ENCODE measurements at regions not wholly inside any gene's neighbourhood (a gene's known extent, or its start where the extent isn't known, plus 50 kb on each side); places are given as distances from the start of the nearest gene placed in this dataset.

DNA sequence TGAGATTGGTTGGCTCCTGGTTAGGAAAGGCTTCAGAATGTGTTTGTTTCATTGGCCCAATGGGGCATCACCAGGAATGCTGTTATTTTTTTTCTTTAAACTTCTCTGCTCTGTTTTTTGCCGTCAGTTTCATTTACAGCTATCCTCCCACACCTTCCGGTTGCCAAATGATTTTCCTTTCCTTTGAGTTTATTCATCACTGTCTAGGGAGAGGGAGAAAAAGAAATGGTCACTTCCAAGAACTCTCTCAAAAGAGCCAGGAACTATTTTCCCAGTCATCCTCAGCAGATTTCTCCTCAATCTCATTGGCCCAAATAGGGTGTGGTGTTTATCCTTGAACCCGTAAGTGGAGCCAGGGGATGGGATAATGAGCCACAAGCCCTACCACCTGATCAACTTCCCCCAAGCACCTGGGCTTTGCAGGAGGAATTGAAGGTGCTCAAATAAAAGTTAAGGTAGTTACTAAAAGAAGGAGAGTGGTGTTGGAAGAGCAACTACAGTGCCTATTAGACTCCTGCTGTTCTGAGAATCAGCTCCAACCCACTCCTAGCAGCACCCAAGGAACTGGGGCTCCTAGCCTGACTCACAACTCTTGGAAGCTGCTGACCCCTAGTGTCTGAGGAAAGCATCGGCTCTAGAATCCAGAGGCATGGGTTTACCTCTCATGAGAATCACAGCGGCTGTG is 183.8 kb upstream of the IL12A start:
- no peaks in the 10 kb centered on the region for H3F3A ChIP-seq (ENCODE audit: insufficient read depth, low read length)
- H3K4me3 ChIP-seq (ENCODE audit: low read length) = no peak overlapping the region
- H3K79me2 ChIP-seq (ENCODE audit: low read length) = no peaks in the 10 kb centered on the region
- no peak overlapping the region for H3K9ac ChIP-seq (ENCODE audit: low read length)
- no peaks in the 10 kb centered on the region for H3K36me3 ChIP-seq (replicated peaks; ENCODE audit: insufficient read depth, low read length)
- H3K9me2 ChIP-seq (replicated peaks; ENCODE audit: insufficient read depth, low read length) = no peaks in the 10 kb centered on the region
- TF ChIP-seq EZH2 (optimal IDR thresholded peaks at IDR 0.05; ENCODE audit: low read depth, low read length) = no peak
- TF ChIP-seq, protein P1, sequence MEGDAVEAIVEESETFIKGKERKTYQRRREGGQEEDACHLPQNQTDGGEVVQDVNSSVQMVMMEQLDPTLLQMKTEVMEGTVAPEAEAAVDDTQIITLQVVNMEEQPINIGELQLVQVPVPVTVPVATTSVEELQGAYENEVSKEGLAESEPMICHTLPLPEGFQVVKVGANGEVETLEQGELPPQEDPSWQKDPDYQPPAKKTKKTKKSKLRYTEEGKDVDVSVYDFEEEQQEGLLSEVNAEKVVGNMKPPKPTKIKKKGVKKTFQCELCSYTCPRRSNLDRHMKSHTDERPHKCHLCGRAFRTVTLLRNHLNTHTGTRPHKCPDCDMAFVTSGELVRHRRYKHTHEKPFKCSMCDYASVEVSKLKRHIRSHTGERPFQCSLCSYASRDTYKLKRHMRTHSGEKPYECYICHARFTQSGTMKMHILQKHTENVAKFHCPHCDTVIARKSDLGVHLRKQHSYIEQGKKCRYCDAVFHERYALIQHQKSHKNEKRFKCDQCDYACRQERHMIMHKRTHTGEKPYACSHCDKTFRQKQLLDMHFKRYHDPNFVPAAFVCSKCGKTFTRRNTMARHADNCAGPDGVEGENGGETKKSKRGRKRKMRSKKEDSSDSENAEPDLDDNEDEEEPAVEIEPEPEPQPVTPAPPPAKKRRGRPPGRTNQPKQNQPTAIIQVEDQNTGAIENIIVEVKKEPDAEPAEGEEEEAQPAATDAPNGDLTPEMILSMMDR (IDR thresholded peaks at IDR 0.05; ENCODE audit: low read length) = peak; percentile 97
- H2AFZ ChIP-seq (ENCODE audit: low read length) = no peak overlapping the region
- no peak overlapping the region for H3K27ac ChIP-seq (ENCODE audit: low read length)
- H3K4me2 ChIP-seq (ENCODE audit: low read depth, low read length) = no peak overlapping the region
- no peaks in the 10 kb centered on the region for H3K4me1 ChIP-seq (ENCODE audit: low read length)
- no peaks in the 10 kb centered on the region for H3K9me3 ChIP-seq (replicated peaks; ENCODE audit: insufficient read depth, low read length)
- peak; percentile 88 for DNase-seq
- no peaks in the 10 kb centered on the region for H3K27me3 ChIP-seq (replicated peaks; ENCODE audit: insufficient read depth, low read length)
- no peaks in the 10 kb centered on the region for H4K20me1 ChIP-seq (ENCODE audit: insufficient read depth, low read length)

DNA sequence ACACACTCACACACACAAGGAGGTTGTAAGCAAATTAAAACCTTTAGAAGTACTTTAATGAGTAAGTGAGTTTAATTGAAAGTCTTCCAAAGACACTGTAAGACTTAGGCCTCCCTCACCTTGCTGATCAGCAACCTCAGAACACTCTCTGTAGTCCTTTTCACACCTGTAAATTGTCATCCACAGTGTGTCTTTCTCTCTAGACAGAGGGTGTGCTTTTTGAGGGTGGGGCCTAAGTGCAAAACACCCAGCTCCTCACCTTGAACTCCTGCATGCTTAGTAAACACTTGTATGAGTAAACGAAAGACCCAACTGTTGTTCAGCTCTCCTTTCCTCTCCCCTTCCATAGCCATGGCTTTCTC is 183.2 kb upstream of the IL12A start:
- H3K36me3 ChIP-seq (replicated peaks; ENCODE audit: insufficient read depth, low read length) = no peaks in the 10 kb centered on the region
- no peaks in the 10 kb centered on the region for H3K9me3 ChIP-seq (replicated peaks; ENCODE audit: insufficient read depth, low read length)
- no peak for DNase-seq
- H2AFZ ChIP-seq (ENCODE audit: low read length) = no peak overlapping the region
- no peak overlapping the region for H3K9ac ChIP-seq (ENCODE audit: low read length)
- H3K9me2 ChIP-seq (replicated peaks; ENCODE audit: insufficient read depth, low read length) = no peaks in the 10 kb centered on the region
- H3K4me2 ChIP-seq (ENCODE audit: low read depth, low read length) = no peak overlapping the region
- H3K4me3 ChIP-seq (ENCODE audit: low read length) = no peak overlapping the region
- no peaks in the 10 kb centered on the region for H4K20me1 ChIP-seq (ENCODE audit: insufficient read depth, low read length)
- no peaks in the 10 kb centered on the region for H3K4me1 ChIP-seq (ENCODE audit: low read length)
- TF ChIP-seq, protein P1 (IDR thresholded peaks at IDR 0.05; ENCODE audit: low read length) = no peak
- TF ChIP-seq EZH2phosphoT487 (IDR thresholded peaks at IDR 0.05; ENCODE audit: low read length) = no peak
- no peak for TF ChIP-seq EZH2 (optimal IDR thresholded peaks at IDR 0.05; ENCODE audit: low read depth, low read length)
- H3F3A ChIP-seq (ENCODE audit: insufficient read depth, low read length) = no peaks in the 10 kb centered on the region
- H3K27me3 ChIP-seq (replicated peaks; ENCODE audit: insufficient read depth, low read length) = no peaks in the 10 kb centered on the region
- no peak overlapping the region for H3K27ac ChIP-seq (ENCODE audit: low read length)
- no peaks in the 10 kb centered on the region for H3K79me2 ChIP-seq (ENCODE audit: low read length)

DNA sequence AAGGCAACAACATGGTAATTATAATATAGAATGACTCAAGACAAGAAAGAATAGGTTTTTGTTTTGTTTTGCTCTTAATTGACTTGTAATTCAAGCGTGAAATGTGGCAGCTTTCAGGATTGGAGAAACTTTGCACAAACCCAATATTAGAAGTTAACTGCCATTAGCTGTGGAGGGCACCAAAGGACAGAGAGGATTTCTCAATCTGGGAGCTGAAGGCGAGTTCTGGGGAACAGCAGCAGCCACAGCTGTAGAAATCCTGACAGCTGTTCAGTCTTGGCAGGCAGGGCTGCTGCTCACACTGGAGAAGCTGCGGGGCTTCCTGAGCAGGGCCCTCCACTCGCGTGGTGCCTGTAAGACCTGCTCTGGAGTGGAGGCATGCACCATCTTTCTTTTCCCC is 182.2 kb upstream of the IL12A start:
- Histone ChIP-seq H3K27me3 (replicated peaks; ENCODE audit: insufficient read depth, low read length) (no peaks in the 10 kb centered on the region), H3K27ac (ENCODE audit: low read length) (no peak overlapping the region), H3K4me2 (ENCODE audit: low read depth, low read length) (no peak overlapping the region), H3K4me1 (ENCODE audit: low read length) (no peaks in the 10 kb centered on the region), H3K4me3 (ENCODE audit: low read length) (no peak overlapping the region), H3K9me2 (replicated peaks; ENCODE audit: insufficient read depth, low read length) (no peaks in the 10 kb centered on the region), H3K79me2 (ENCODE audit: low read length) (no peaks in the 10 kb centered on the region), H2AFZ (ENCODE audit: low read length) (no peak overlapping the region), H3K9me3 (replicated peaks; ENCODE audit: insufficient read depth, low read length) (no peaks in the 10 kb centered on the region), H4K20me1 (ENCODE audit: insufficient read depth, low read length) (no peaks in the 10 kb centered on the region), H3K36me3 (replicated peaks; ENCODE audit: insufficient read depth, low read length) (no peaks in the 10 kb centered on the region), H3K9ac (ENCODE audit: low read length) (no peak overlapping the region), H3F3A (ENCODE audit: insufficient read depth, low read length) (no peaks in the 10 kb centered on the region)
- no peak for DNase-seq
- TF ChIP-seq EZH2 (optimal IDR thresholded peaks at IDR 0.05; ENCODE audit: low read depth, low read length) = no peak
- TF ChIP-seq, protein P1 (IDR thresholded peaks at IDR 0.05; ENCODE audit: low read length) = no peak

All from MM.1S (cell line).